Kidney epithelial cell (primary cell): ENCODE measurements at regions not wholly inside any gene's neighbourhood (a gene's known extent, or its start where the extent isn't known, plus 50 kb on each side); places are given as distances from the start of the nearest gene placed in this dataset.
"Not testable (repeated sequence)": the region's sequence is repeated elsewhere in the genome, so short reads cannot be mapped to it uniquely, and the experiment has no call there.

ENCODE experiments used
- DNase-seq: peaks from one replicate; pipeline ENCODE4 v3.0.0-alpha.2; 2010; ENCODE audit warnings: low read depth
- H3K27me3 ChIP-seq: 2 replicates; pipeline ENCODE4 v1.6.0; 2011; ENCODE audit warnings: low read length; ENCODE audit not compliant: control insufficient read depth, insufficient read depth
- H3K36me3 ChIP-seq: 2 replicates; pipeline ENCODE4 v1.5.1; 2011; ENCODE audit warnings: low read length; ENCODE audit not compliant: control insufficient read depth, insufficient read depth
- H3K4me3 ChIP-seq: 2 replicates; pipeline ENCODE4 v1.5.1; 2011; ENCODE audit warnings: low read depth, mild to moderate bottlenecking, control low read depth, low read length
- TF ChIP-seq, protein P1 (sequence below): IDR thresholded peaks from 2 replicates; pipeline ENCODE4 v1.5.1; 2011; ENCODE audit warnings: mild to moderate bottlenecking, moderate library complexity, low read length, control low read depth, inconsistent platforms; ENCODE audit not compliant: insufficient read depth, poor library complexity, severe bottlenecking

DNA sequence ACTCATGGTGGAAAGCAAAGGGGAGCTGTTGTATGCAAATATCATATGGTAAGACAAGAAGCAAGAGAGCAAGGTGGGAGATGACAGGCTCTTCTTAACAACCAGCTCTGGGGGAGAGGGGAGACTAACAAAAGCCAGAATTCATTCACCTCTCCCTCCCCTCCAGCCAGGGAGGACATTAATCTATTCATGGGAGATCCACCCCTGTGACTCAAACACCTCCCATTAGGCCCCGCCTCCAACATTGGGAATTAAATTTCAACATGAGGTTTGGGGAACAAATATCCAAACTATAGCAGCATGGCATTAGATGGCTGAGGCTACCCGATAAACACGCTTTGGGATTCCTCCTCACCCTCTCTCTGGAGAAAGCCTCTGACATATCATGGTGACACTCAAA, 210.6 kb downstream of the RHOU start:
- H3K36me3 ChIP-seq: no peaks in the 10 kb centered on the region
- H3K4me3 ChIP-seq: no peak overlapping the region
- H3K27me3 ChIP-seq: no peaks in the 10 kb centered on the region
- TF ChIP-seq, protein P1, sequence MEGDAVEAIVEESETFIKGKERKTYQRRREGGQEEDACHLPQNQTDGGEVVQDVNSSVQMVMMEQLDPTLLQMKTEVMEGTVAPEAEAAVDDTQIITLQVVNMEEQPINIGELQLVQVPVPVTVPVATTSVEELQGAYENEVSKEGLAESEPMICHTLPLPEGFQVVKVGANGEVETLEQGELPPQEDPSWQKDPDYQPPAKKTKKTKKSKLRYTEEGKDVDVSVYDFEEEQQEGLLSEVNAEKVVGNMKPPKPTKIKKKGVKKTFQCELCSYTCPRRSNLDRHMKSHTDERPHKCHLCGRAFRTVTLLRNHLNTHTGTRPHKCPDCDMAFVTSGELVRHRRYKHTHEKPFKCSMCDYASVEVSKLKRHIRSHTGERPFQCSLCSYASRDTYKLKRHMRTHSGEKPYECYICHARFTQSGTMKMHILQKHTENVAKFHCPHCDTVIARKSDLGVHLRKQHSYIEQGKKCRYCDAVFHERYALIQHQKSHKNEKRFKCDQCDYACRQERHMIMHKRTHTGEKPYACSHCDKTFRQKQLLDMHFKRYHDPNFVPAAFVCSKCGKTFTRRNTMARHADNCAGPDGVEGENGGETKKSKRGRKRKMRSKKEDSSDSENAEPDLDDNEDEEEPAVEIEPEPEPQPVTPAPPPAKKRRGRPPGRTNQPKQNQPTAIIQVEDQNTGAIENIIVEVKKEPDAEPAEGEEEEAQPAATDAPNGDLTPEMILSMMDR: no peak
- no peak for DNase-seq

DNA sequence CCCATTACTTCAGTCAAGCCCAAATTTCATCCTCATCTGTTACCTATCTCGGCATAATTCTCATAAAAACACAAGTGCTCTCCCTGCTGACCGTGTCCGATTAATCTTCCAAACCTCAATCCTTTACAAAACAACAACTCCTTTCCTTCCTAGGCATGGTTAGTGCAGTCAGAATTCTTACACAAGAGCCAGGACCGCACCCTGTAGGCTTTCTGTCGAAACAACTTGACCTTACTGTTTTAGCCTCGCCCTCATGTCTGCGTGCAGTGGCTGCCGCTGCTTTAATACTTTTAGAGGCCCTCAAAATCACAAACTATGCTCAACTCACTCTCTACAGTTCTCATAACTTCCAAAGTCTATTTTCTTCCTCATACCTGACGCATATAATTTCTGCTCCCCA, 214.3 kb downstream of the RHOU start:
- DNase-seq, H3K27me3 ChIP-seq, H3K36me3 ChIP-seq, H3K4me3 ChIP-seq: not testable (repeated sequence)

DNA sequence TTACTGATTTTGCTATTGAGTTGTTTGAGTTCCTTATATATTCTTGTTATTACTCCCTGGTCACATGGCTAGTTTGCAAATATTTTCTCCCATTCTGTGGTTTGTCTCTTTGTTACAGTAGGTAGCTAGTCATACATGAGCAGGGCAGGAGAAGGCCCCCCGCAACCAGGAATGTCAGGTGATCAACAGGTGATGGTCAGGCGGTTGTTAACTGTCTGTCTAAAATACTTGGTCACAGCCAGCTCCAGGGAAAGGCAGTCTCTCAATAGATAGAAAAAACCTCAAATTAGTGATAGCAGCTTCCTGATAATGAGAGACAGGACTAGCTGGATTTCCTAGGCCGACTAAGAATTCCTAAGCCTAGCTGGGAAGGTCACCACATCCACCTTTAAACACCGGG, 217.9 kb downstream of the RHOU start:
- Histone ChIP-seq H3K36me3 (no peaks in the 10 kb centered on the region), H3K4me3 (no peak overlapping the region), H3K27me3 (no peaks in the 10 kb centered on the region)
- no peak for DNase-seq
- TF ChIP-seq, protein P1: no peak

DNA sequence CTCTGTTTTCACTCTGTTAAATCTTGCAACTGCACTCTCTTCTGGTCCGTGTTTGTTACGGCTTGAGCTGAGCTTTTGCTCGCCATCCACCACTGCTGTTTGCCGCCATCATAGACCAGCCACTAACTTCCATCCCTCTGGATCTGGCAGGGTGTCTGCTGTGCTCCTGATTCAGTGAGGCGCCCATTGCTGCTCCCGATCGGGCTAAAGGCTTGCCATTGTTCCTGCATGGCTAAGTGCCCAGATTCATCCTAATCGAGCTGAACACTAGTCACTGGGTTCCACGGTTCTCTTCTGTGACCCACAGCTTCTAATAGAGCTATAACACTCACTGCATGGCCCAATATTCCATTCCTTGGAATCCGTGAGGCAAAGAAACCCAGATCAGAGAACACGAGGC, 218.5 kb downstream of the RHOU start:
- H3K4me3 ChIP-seq, H3K36me3 ChIP-seq, DNase-seq, H3K27me3 ChIP-seq: not testable (repeated sequence)

DNA sequence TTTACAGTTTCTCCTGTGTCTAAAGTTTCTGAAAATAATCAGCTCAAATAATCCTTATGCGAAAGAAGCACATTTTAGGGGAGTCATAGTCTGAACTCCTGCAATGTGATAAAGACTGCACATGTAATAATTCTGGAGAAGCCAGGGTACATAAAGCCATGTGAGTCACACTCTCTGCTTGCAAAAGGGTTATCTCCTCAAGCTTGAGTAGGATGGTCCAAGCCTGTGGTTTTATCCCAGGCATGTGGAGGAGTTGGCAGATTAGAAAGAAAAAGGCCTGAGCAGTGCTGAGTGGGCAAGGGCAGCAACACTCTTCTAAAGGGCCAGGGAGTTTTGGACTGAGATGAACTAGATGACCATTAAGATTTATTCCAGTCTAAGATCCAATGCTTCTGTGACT, 220.4 kb downstream of the RHOU start:
- TF ChIP-seq, protein P1: no peak
- peak; percentile 19 for DNase-seq
- no peaks in the 10 kb centered on the region for H3K36me3 ChIP-seq
- no peak overlapping the region for H3K4me3 ChIP-seq
- no peaks in the 10 kb centered on the region for H3K27me3 ChIP-seq

DNA sequence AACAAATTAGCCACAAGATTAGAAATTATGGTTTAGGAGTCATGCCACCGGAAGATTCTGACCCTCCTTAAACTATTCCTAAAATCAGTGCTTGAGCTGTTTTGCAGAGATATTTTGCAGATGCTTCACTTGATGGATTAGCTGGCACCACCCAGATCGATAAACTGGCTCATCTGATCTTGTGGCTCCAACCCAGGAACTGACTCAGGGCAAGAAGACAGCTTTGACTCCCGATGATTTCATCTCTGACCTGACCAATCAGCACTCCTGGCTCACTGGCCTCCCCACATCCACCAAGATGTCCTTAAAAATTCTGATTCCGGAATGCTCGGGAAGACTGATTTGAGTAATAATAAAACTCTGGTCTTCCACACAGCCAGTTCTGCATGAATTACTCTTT, 221.6 kb downstream of the RHOU start:
- TF ChIP-seq, protein P1: no peak
- Histone ChIP-seq H3K36me3 (no peaks in the 10 kb centered on the region), H3K27me3 (no peaks in the 10 kb centered on the region), H3K4me3 (no peak overlapping the region)
- no peak for DNase-seq

DNA sequence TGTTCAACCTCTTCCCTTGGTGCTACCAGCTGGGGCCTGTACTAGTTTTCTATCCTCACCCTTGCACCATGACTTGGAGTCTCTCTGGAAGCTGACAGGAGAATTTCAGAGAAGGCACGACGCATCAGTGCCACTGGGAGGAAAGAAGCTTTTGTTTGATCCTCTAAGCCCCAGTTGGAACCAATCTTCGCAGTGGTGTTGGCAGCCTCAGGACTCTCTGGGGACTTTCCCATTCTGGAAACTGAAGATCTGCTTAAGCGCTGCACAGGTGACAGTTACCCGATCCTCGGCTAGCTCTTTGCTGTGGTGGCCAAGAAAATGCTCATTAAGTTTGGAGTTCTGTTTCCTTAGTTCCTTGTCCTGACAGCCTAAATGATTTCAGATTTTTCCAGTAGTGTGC, 222.3 kb downstream of the RHOU start:
- DNase-seq: no peak
- H3K36me3 ChIP-seq: no peaks in the 10 kb centered on the region
- no peaks in the 10 kb centered on the region for H3K27me3 ChIP-seq
- TF ChIP-seq, protein P1: no peak
- no peak overlapping the region for H3K4me3 ChIP-seq
